ENCODE measurements at regions not wholly inside any gene's neighbourhood (a gene's known extent, or its start where the extent isn't known, plus 50 kb on each side); places are given as distances from the start of the nearest gene placed in this dataset.

- Histone ChIP-seq H3K4me2 (ENCODE audit: insufficient read depth in 1 of 2, low read depth in 2 of 2, low read length in 2 of 2) (no peak overlapping the region), H4K20me1 (replicated peaks in 1 of 2; ENCODE audit: control insufficient read depth in 1 of 2, insufficient read depth in 2 of 2, low read length in 2 of 2) (no peaks in the 10 kb centered on the region), H3K79me2 (ENCODE audit: control insufficient read depth in 1 of 2, insufficient read depth in 2 of 2, low read length in 2 of 2) (no peaks in the 10 kb centered on the region), H2BK15ac (ENCODE audit: low read length) (no peak overlapping the region), H3K23ac (ENCODE audit: insufficient read length) (no peak overlapping the region), H2BK12ac (ENCODE audit: low read depth, low read length) (no peak overlapping the region), H3K27ac (ENCODE audit: low read depth, low read length) (no peak overlapping the region), H3K9me3 (ENCODE audit: insufficient read depth in 2 of 2, low read depth in 1 of 2, low read length in 1 of 2) (no peaks in the 10 kb centered on the region), H2BK20ac (ENCODE audit: low read length) (no peak overlapping the region), H3K56ac (replicated peaks; ENCODE audit: insufficient read length, low read depth, low read length) (no peak overlapping the region), H3K4me1 (replicated peaks in 1 of 4; ENCODE audit: control insufficient read depth in 3 of 4, insufficient read depth in 4 of 4, low read length in 3 of 4) (no peaks in the 10 kb centered on the region), H3K23me2 (ENCODE audit: low read depth, low read length) (no peaks in the 10 kb centered on the region), H3K79me1 (ENCODE audit: low read depth, low read length) (no peaks in the 10 kb centered on the region), H4K91ac (replicated peaks; ENCODE audit: insufficient read length, low read length) (no peak overlapping the region), H3K9ac (replicated peaks in 1 of 4; ENCODE audit: extremely low read depth in 1 of 4, low read depth in 3 of 4, low read length in 3 of 4) (no peak overlapping the region), H4K5ac (ENCODE audit: insufficient read length, low read depth, low read length) (no peak overlapping the region), H3K14ac (ENCODE audit: insufficient read length) (no peak overlapping the region), H3K18ac (ENCODE audit: extremely low read depth, low read length) (no peak overlapping the region), H2AK5ac (ENCODE audit: low read depth, low read length) (no peak overlapping the region), H2AFZ (ENCODE audit: low read length) (no peak overlapping the region), H3K36me3 (ENCODE audit: control insufficient read depth in 2 of 4, insufficient read depth in 4 of 4, low read length in 3 of 4) (no peaks in the 10 kb centered on the region), H3K27me3 (replicated peaks in 1 of 4; ENCODE audit: control insufficient read depth in 3 of 4, extremely low read depth in 1 of 4, insufficient read depth in 3 of 4, low read length in 3 of 4) (peaks cover 0 to 1% (median 0%) of the 10 kb centered on the region in 4 experiments; a peak in 1 of 7 replicates), H4K8ac (ENCODE audit: extremely low read depth, insufficient read depth, low read length) (no peak overlapping the region), H3K4me3 (ENCODE audit: extremely low read depth in 1 of 4, insufficient read depth in 2 of 4, low read depth in 3 of 4, low read length in 4 of 4) (no peak overlapping the region), H2BK120ac (replicated peaks; ENCODE audit: low read depth, low read length) (no peak overlapping the region), H2BK5ac (ENCODE audit: low read depth, low read length) (no peak overlapping the region), H3K4ac (replicated peaks; ENCODE audit: insufficient read length, low read depth, low read length) (no peak overlapping the region)
- no peak for DNase-seq (ENCODE audit: low read depth in 1 of 2, low spot score in 2 of 2)
- WGBS, 2 experiments (ENCODE audit: extremely low coverage in 1 of 2, insufficient coverage in 1 of 2, insufficient read length in 1 of 2, insufficient replicate concordance in 2 of 2, low coverage in 1 of 2, low lambda C conversion rate in 2 of 2, missing lambda C conversion rate in 1 of 2) = 87% methylated on average over 2 of the region's 2 CpGs; no CpG with 5 or more reads in 1 of the 2 experiments
- no peak for TF ChIP-seq CTBP2 (IDR thresholded peaks at IDR 0.05; ENCODE audit: borderline replicate concordance, insufficient read depth, insufficient read length, low read length)
- TF ChIP-seq POU5F1 (IDR thresholded peaks at IDR 0.05; ENCODE audit: low read depth, low read length) = no peak
- TF ChIP-seq EZH2 (IDR thresholded peaks at IDR 0.05; ENCODE audit: low read depth, low read length, severe bottlenecking) = no peak
- no peak for TF ChIP-seq GTF2F1 (IDR thresholded peaks at IDR 0.05; ENCODE audit: borderline replicate concordance, low read depth, low read length)
- no peak for TF ChIP-seq SRF (IDR thresholded peaks at IDR 0.05; ENCODE audit: low read depth, low read length)
- TF ChIP-seq CEBPB (IDR thresholded peaks at IDR 0.05; ENCODE audit: low read depth, low read length) = no peak
- no peak for TF ChIP-seq NRF1 (IDR thresholded peaks at IDR 0.05; ENCODE audit: low read depth, low read length)
- TF ChIP-seq SAP30 (IDR thresholded peaks at IDR 0.05; ENCODE audit: insufficient read depth, insufficient replicate concordance, low read length) = no peak
- no peak for TF ChIP-seq BACH1 (IDR thresholded peaks at IDR 0.05; ENCODE audit: low read length)
- no peak for TF ChIP-seq BCL11A (IDR thresholded peaks at IDR 0.05; ENCODE audit: low read depth in 2 of 2, low read length in 2 of 2)
- TF ChIP-seq RXRA (IDR thresholded peaks at IDR 0.05; ENCODE audit: insufficient read depth, low read depth, low read length) = no peak
- no peak for TF ChIP-seq GABPA (IDR thresholded peaks at IDR 0.05; ENCODE audit: borderline replicate concordance, insufficient read depth, low read length)
- TF ChIP-seq SP2 (IDR thresholded peaks at IDR 0.05; ENCODE audit: low read length) = no peak
- no peak for TF ChIP-seq CHD1 (IDR thresholded peaks at IDR 0.05; ENCODE audit: low read depth, low read length)
- ChIA-PET POLR2A (ENCODE audit: partially characterized antibody) (no interaction called here), CTCF (ENCODE audit: partially characterized antibody) (no interaction called here)
- no peak for FAIRE-seq
Observed at GRCh38 chr5:85268194-85268593, 883.5 kb upstream of the EDIL3 start.

Measured in H1 (cell line).